ENCODE measurements at regions not wholly inside any gene's neighbourhood (a gene's known extent, or its start where the extent isn't known, plus 50 kb on each side); places are given as distances from the start of the nearest gene placed in this dataset.

DNA sequence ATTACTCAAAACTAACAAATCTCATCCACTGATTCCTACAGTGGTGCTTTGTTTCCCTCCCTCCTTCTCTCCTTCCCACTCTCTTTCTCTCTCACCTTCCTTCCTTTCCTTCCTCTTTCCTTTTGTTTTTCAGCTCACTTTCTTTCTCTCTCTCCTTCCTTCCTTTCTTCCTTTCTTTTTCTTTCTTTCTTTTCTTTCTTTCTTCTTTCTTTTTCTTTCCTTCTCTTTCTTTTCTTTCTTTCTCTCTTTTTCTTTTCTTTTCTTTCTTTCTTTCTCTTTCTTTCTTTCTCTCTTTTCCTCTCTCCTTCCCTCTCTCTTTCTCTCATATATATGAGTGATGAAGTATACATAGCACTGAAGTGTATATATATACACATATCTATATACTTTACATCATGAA is 241.4 kb downstream of the CENPW start:
- TF ChIP-seq POLR2A (IDR thresholded peaks at IDR 0.05; ENCODE audit: low read depth, low read length) (no peak), POLR2AphosphoS5 (IDR thresholded peaks at IDR 0.05; ENCODE audit: low read depth, low read length) (no peak)
